ENCODE measurements at regions not wholly inside any gene's neighbourhood (a gene's known extent, or its start where the extent isn't known, plus 50 kb on each side); places are given as distances from the start of the nearest gene placed in this dataset.

DNA sequence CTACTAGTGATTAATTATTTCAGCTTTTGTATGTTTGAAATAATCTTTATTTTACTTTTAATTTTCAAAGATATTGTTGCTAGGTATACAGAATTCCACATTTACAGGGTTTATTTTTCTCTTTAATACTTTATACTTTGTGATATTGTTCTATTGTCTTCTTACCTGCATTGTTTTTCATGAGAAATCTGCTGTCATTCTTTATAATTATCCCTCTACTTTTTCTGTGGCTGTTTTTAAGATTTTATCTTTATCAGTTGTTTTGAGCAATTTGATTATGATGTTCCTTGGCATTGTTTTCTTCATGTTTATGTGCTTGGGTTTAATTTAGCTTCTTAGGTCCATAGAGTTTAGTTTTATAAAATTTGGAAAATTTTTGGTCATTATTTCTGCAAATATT is 168.6 kb downstream of the DTWD1 start:
- DNase-seq (ENCODE audit: low read depth) (no peak), FAIRE-seq (no peak)
- Histone ChIP-seq H3K27me3 (ENCODE audit: control insufficient read depth, insufficient read depth, low read length) (no peaks in the 10 kb centered on the region), H3K36me3 (ENCODE audit: control insufficient read depth, insufficient read depth, low read length) (no peaks in the 10 kb centered on the region), H3K4me3 (ENCODE audit: low read depth, low read length) (no peak overlapping the region)
- no peak for TF ChIP-seq CTCF (IDR thresholded peaks at IDR 0.05; ENCODE audit: insufficient read depth, low read length, severe bottlenecking)

DNA sequence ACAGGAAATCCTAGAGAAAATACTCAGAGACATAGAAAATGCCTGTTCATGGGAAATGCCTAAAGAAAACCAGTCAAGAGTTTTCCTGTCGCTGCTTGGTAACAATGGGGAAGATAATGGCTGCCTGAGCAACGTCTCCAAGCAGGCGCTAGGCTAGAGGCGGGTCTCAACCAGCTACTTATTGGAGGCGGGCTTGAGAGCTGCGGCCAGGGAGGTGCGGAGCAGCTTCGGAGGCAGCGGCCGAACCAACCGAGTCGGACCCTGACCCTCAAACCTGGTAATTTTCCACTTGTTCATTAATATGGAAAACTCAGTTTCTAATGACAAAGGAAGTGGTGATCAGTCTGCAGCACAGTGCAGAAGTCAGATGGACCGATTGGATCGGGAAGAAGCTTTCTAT is 173.1 kb downstream of the DTWD1 start:
- FAIRE-seq (no peak), DNase-seq (ENCODE audit: low read depth) (no peak)
- Histone ChIP-seq H3K4me3 (ENCODE audit: low read depth, low read length) (no peak overlapping the region), H3K27me3 (ENCODE audit: control insufficient read depth, insufficient read depth, low read length) (no peaks in the 10 kb centered on the region), H3K36me3 (ENCODE audit: control insufficient read depth, insufficient read depth, low read length) (no peaks in the 10 kb centered on the region)
- TF ChIP-seq CTCF (IDR thresholded peaks at IDR 0.05; ENCODE audit: insufficient read depth, low read length, severe bottlenecking), result no peak

GRCh38 chr15:49801796-49802195 is 180.9 kb downstream of the DTWD1 start:
- H3K36me3 ChIP-seq (ENCODE audit: control insufficient read depth, insufficient read depth, low read length), result no peaks in the 10 kb centered on the region
- TF ChIP-seq CTCF (IDR thresholded peaks at IDR 0.05; ENCODE audit: insufficient read depth, low read length, severe bottlenecking), result no peak
- DNase-seq (ENCODE audit: low read depth) (no peak), FAIRE-seq (no peak)
- H3K4me3 ChIP-seq (ENCODE audit: low read depth, low read length), result no peak overlapping the region
- H3K27me3 ChIP-seq (ENCODE audit: control insufficient read depth, insufficient read depth, low read length), result no peaks in the 10 kb centered on the region
